H9 (cell line): ENCODE measurements at regions not wholly inside any gene's neighbourhood (a gene's known extent, or its start where the extent isn't known, plus 50 kb on each side); places are given as distances from the start of the nearest gene placed in this dataset.

Source experiments
- DNase-seq: peaks from one replicate; pipeline ENCODE4 v3.0.0-alpha.2; 2017
- H2AFZ ChIP-seq: one replicate; pipeline ENCODE4 v1.6.1; 2013; ENCODE audit warnings: mild to moderate bottlenecking, low read length, control low read depth, moderate library complexity
- H2AK5ac ChIP-seq: 2 replicates; pipeline ENCODE4 v1.6.1; 2013; ENCODE audit warnings: low read length, control low read depth, mixed read lengths; ENCODE audit not compliant: insufficient read length
- H2BK120ac ChIP-seq: one replicate; pipeline ENCODE4 v1.6.1; 2013; ENCODE audit warnings: low read depth, mild to moderate bottlenecking, low read length, control low read depth, inconsistent platforms; ENCODE audit not compliant: poor library complexity, severe bottlenecking
- H2BK12ac ChIP-seq: 2 replicates; pipeline ENCODE4 v1.6.1; 2013; ENCODE audit warnings: low read length, control low read depth, mixed read lengths, low read depth; ENCODE audit not compliant: insufficient read length
- H2BK15ac ChIP-seq: 2 replicates; pipeline ENCODE4 v1.6.1; 2013; ENCODE audit warnings: low read depth, low read length, control low read depth
- H2BK20ac ChIP-seq: one replicate; pipeline ENCODE4 v1.6.1; 2013; ENCODE audit warnings: low read depth, mild to moderate bottlenecking, low read length, control low read depth, inconsistent platforms; ENCODE audit not compliant: poor library complexity, severe bottlenecking
- H2BK5ac ChIP-seq: 2 replicates; pipeline ENCODE4 v1.6.1; 2013; ENCODE audit warnings: low read length, control low read depth, mixed read lengths; ENCODE audit not compliant: insufficient read length
- H3K14ac ChIP-seq: 2 replicates; pipeline ENCODE4 v1.6.1; 2013; ENCODE audit warnings: low read length, control low read depth; ENCODE audit not compliant: insufficient read depth
- H3K18ac ChIP-seq: 2 replicates; pipeline ENCODE4 v1.6.1; 2013; ENCODE audit warnings: low read depth, mild to moderate bottlenecking, mixed read lengths, low read length, control low read depth; ENCODE audit not compliant: insufficient read length
- H3K23ac ChIP-seq: 2 replicates; pipeline ENCODE4 v1.6.1; 2013; ENCODE audit warnings: low read length, control low read depth, mixed read lengths, low read depth; ENCODE audit not compliant: insufficient read length
- H3K23me2 ChIP-seq: 2 replicates; pipeline ENCODE4 v1.6.1; 2013; ENCODE audit warnings: low read depth, mild to moderate bottlenecking, mixed read lengths, low read length, control low read depth; ENCODE audit not compliant: insufficient read length, poor library complexity, severe bottlenecking
- H3K27ac ChIP-seq: 2 replicates; pipeline ENCODE4 v1.5.1; 2013; ENCODE audit warnings: low read length, control low read depth, mixed read lengths, low read depth; ENCODE audit not compliant: insufficient read length
- H3K27me3 ChIP-seq: 2 replicates; pipeline ENCODE4 v1.6.1; 2013; ENCODE audit warnings: low read length, control low read depth, inconsistent platforms; ENCODE audit not compliant: insufficient read depth
- H3K4ac ChIP-seq: 2 replicates; pipeline ENCODE4 v1.6.1; 2013; ENCODE audit warnings: low read depth, mild to moderate bottlenecking, control low read depth, inconsistent platforms, low read length, moderate library complexity
- H3K4me1 ChIP-seq: 2 replicates; pipeline ENCODE4 v1.6.1; 2013; ENCODE audit warnings: low read length, control low read depth, inconsistent platforms; ENCODE audit not compliant: insufficient read depth
- H3K4me2 ChIP-seq: 2 replicates; pipeline ENCODE4 v1.6.1; 2013; ENCODE audit warnings: low read length, control low read depth, mixed read lengths; ENCODE audit not compliant: insufficient read length, insufficient read depth
- H3K56ac ChIP-seq: 2 replicates; pipeline ENCODE4 v1.6.1; 2013; ENCODE audit warnings: low read depth, mild to moderate bottlenecking, mixed read lengths, low read length, control low read depth; ENCODE audit not compliant: insufficient read length
- H3K79me1 ChIP-seq: 2 replicates; pipeline ENCODE4 v1.6.1; 2013; ENCODE audit warnings: low read depth, mild to moderate bottlenecking, moderate library complexity, low read length, control low read depth, inconsistent platforms; ENCODE audit not compliant: insufficient read depth, poor library complexity, severe bottlenecking
- H3K79me2 ChIP-seq: 2 replicates; pipeline ENCODE4 v1.6.1; 2013; ENCODE audit warnings: low read length, control low read depth, inconsistent platforms; ENCODE audit not compliant: insufficient read depth
- H3K9ac ChIP-seq: 2 replicates; pipeline ENCODE4 v1.6.1; 2013; ENCODE audit warnings: low read length, control low read depth, mixed read lengths; ENCODE audit not compliant: insufficient read length; ENCODE audit errors: extremely low read depth
- H3K9me3 ChIP-seq: one replicate; pipeline ENCODE4 v1.6.1; 2013; ENCODE audit warnings: low read depth, low read length, inconsistent platforms; ENCODE audit not compliant: control insufficient read depth
- H3T11ph ChIP-seq: one replicate; pipeline ENCODE4 v1.6.1; 2013; ENCODE audit warnings: mild to moderate bottlenecking, low read length, control low read depth, inconsistent platforms
- H4K20me1 ChIP-seq: one replicate; pipeline ENCODE4 v1.6.1; 2013; ENCODE audit not compliant: control insufficient read depth, insufficient read length, insufficient read depth
- H4K5ac ChIP-seq: 2 replicates; pipeline ENCODE4 v1.6.1; 2013; ENCODE audit warnings: low read depth, mild to moderate bottlenecking, mixed read lengths, low read length, control low read depth; ENCODE audit not compliant: insufficient read length
- H4K8ac ChIP-seq: replicated peaks from 2 replicates; pipeline ENCODE4 v1.6.1; 2013; ENCODE audit warnings: low read length, control low read depth, mixed read lengths, low read depth; ENCODE audit not compliant: insufficient read length
- H4K91ac ChIP-seq: 2 replicates; pipeline ENCODE4 v1.6.1; 2013; ENCODE audit warnings: low read depth, mild to moderate bottlenecking, moderate library complexity, mixed read lengths, low read length, control low read depth; ENCODE audit not compliant: insufficient read length
- H3K27ac Mint-ChIP-seq, 3 experiments: 2 replicates in 2 of 3; 3 replicates in 1 of 3; pipeline ENCODE4 v1.8.0; 2020 to 2021; ENCODE audit warnings: mixed read lengths in 3 of 3, mild to moderate bottlenecking in 1 of 3, moderate library complexity in 1 of 3
- H3K27me3 Mint-ChIP-seq: 2 replicates; pipeline ENCODE4 v1.8.0; 2021; ENCODE audit warnings: low read depth, mild to moderate bottlenecking, moderate library complexity, mixed read lengths
- H3K36me3 Mint-ChIP-seq, 3 experiments: 2 replicates in 2 of 3; 3 replicates in 1 of 3; pipeline ENCODE4 v1.8.0; 2020 to 2021; ENCODE audit warnings: low read depth in 3 of 3, mixed read lengths in 3 of 3; ENCODE audit not compliant: insufficient read depth in 1 of 3
- H3K4me1 Mint-ChIP-seq, 2 experiments: 2 replicates each; pipeline ENCODE4 v1.8.0; 2020; ENCODE audit warnings: mixed read lengths in 2 of 2
- H3K4me3 Mint-ChIP-seq, 2 experiments: 2 replicates in 1 of 2; 3 replicates in 1 of 2; pipeline ENCODE4 v1.8.0; 2020 to 2021; ENCODE audit warnings: mild to moderate bottlenecking in 2 of 2, mixed read lengths in 2 of 2, moderate library complexity in 1 of 2
- H3K9me3 Mint-ChIP-seq, 2 experiments: 2 replicates in 1 of 2; 3 replicates in 1 of 2; pipeline ENCODE4 v1.8.0; 2020; ENCODE audit warnings: mild to moderate bottlenecking in 2 of 2, mixed read lengths in 2 of 2, moderate library complexity in 1 of 2
- TF ChIP-seq, protein P1 (sequence below): fragments of 200-600 bp; sonication (generic); conservative IDR thresholded peaks from 3 replicates; pipeline ENCODE4 v1.8.0; 2021; ENCODE audit warnings: antibody characterized with exemption, mild to moderate bottlenecking

DNA sequence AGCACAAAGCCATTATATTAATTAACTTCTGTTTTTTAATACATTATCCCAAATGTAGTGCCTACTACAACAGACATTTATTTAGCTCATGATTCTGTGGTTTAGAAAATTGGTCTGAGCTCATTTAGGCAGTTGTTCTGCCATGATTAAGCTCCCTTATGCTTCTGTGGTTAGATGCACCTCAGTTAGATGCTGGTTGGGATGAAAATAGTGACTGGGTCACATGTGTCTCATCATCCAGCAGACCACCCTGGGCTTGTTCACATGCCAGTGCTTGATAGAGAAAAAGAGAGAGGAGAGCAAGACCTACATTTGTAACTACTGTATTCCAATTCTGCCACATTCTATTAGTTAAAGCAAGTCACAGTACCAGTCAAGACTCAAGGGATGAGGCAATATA, 376.4 kb upstream of the GNPDA2 start:
- no peak overlapping the region for H3K18ac ChIP-seq
- Mint-ChIP-seq H3K9me3 (peaks cover 13 to 16% of the 10 kb centered on the region in 2 experiments; a peak in 3 of 5 replicates), H3K4me1 (peaks cover 7 to 8% of the 10 kb centered on the region in 2 experiments), H3K4me3 (no peak overlapping the region), H3K36me3 (peaks cover 0 to 6% (median 0%) of the 10 kb centered on the region in 3 experiments; a peak in 2 of 7 replicates), H3K27ac (no peak overlapping the region; a peak in 1 of 7 replicates), H3K27me3 (no peaks in the 10 kb centered on the region)
- no peak overlapping the region for H3T11ph ChIP-seq
- no peak overlapping the region for H3K9ac ChIP-seq
- H3K4me1 ChIP-seq, result no peaks in the 10 kb centered on the region
- no peak for DNase-seq
- H2AFZ ChIP-seq, result no peak overlapping the region
- H2AK5ac ChIP-seq, result no peak overlapping the region
- no peak overlapping the region for H3K4me2 ChIP-seq
- H2BK12ac ChIP-seq, result no peak overlapping the region
- no peaks in the 10 kb centered on the region for H3K9me3 ChIP-seq
- no peak overlapping the region for H3K14ac ChIP-seq
- no peak overlapping the region for H4K5ac ChIP-seq
- no peaks in the 10 kb centered on the region for H3K79me2 ChIP-seq
- no peak overlapping the region for H2BK120ac ChIP-seq
- H3K27ac ChIP-seq, result no peak overlapping the region
- H4K20me1 ChIP-seq, result no peaks in the 10 kb centered on the region
- no peak overlapping the region for H4K91ac ChIP-seq
- H3K27me3 ChIP-seq, result no peaks in the 10 kb centered on the region
- no peak overlapping the region for H3K56ac ChIP-seq
- no peak overlapping the region for H3K4ac ChIP-seq
- H3K79me1 ChIP-seq, result no peaks in the 10 kb centered on the region
- no peaks in the 10 kb centered on the region for H3K23me2 ChIP-seq
- no peak overlapping the region for H2BK20ac ChIP-seq
- H2BK5ac ChIP-seq, result no peak overlapping the region
- TF ChIP-seq, protein P1, sequence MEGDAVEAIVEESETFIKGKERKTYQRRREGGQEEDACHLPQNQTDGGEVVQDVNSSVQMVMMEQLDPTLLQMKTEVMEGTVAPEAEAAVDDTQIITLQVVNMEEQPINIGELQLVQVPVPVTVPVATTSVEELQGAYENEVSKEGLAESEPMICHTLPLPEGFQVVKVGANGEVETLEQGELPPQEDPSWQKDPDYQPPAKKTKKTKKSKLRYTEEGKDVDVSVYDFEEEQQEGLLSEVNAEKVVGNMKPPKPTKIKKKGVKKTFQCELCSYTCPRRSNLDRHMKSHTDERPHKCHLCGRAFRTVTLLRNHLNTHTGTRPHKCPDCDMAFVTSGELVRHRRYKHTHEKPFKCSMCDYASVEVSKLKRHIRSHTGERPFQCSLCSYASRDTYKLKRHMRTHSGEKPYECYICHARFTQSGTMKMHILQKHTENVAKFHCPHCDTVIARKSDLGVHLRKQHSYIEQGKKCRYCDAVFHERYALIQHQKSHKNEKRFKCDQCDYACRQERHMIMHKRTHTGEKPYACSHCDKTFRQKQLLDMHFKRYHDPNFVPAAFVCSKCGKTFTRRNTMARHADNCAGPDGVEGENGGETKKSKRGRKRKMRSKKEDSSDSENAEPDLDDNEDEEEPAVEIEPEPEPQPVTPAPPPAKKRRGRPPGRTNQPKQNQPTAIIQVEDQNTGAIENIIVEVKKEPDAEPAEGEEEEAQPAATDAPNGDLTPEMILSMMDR, result no peak
- no peak overlapping the region for H4K8ac ChIP-seq
- no peak overlapping the region for H2BK15ac ChIP-seq
- no peak overlapping the region for H3K23ac ChIP-seq
